ENCODE measurements at regions not wholly inside any gene's neighbourhood (a gene's known extent, or its start where the extent isn't known, plus 50 kb on each side); places are given as distances from the start of the nearest gene placed in this dataset.
A peak's percentile ranks its signal among the peaks of the same experiment; 100 is the strongest.

GRCh38 chr6:100176311-100176950, 182.4 kb upstream of the MCHR2 start:
- peaks cover 36% of the 10 kb centered on the region for H3K4me1 ChIP-seq (replicated peaks)
- no peaks in the 10 kb centered on the region for H3K27me3 ChIP-seq (replicated peaks)
- H3K36me3 ChIP-seq = no peaks in the 10 kb centered on the region
- DNase-seq (ENCODE audit: low read depth in 1 of 2, low spot score in 2 of 2) = peak in 1 of 2 experiments; percentile 47
- H3K4me3 ChIP-seq = no peak overlapping the region
- H3K9me3 ChIP-seq (replicated peaks) = no peaks in the 10 kb centered on the region
- H3K27ac ChIP-seq = peak overlapping the region; percentile 80

GRCh38 chr6:100175814-100176310, 181.8 kb upstream of the MCHR2 start:
- Histone ChIP-seq H3K27me3 (replicated peaks) (no peaks in the 10 kb centered on the region), H3K9me3 (replicated peaks) (no peaks in the 10 kb centered on the region), H3K27ac (peak overlapping the region; percentile 80), H3K4me3 (no peak overlapping the region), H3K36me3 (no peaks in the 10 kb centered on the region), H3K4me1 (replicated peaks) (peaks cover 36% of the 10 kb centered on the region)
- peak; percentile 76 to 95 for DNase-seq (ENCODE audit: low read depth in 1 of 2, low spot score in 2 of 2)

- Histone ChIP-seq H3K36me3 (no peaks in the 10 kb centered on the region), H3K4me3 (no peak overlapping the region), H3K27ac (no peak overlapping the region), H3K27me3 (replicated peaks) (no peaks in the 10 kb centered on the region), H3K4me1 (replicated peaks) (peaks cover 42% of the 10 kb centered on the region), H3K9me3 (replicated peaks) (no peaks in the 10 kb centered on the region)
- DNase-seq (ENCODE audit: low read depth in 1 of 2, low spot score in 2 of 2) = no peak
Measured at GRCh38 chr6:100173211-100173610, 179.2 kb upstream of the MCHR2 start.

GRCh38 chr6:100172322-100172713, 178.3 kb upstream of the MCHR2 start:
- DNase-seq (ENCODE audit: low read depth in 1 of 2, low spot score in 2 of 2) = no peak
- Histone ChIP-seq H3K36me3 (no peaks in the 10 kb centered on the region), H3K4me1 (replicated peaks) (peaks cover 35% of the 10 kb centered on the region), H3K27ac (no peak overlapping the region), H3K27me3 (replicated peaks) (no peaks in the 10 kb centered on the region), H3K9me3 (replicated peaks) (no peaks in the 10 kb centered on the region), H3K4me3 (no peak overlapping the region)

- Histone ChIP-seq H3K27ac (no peak overlapping the region), H3K9me3 (replicated peaks) (no peaks in the 10 kb centered on the region), H3K27me3 (replicated peaks) (no peaks in the 10 kb centered on the region), H3K4me1 (replicated peaks) (peaks cover 29% of the 10 kb centered on the region), H3K36me3 (no peaks in the 10 kb centered on the region), H3K4me3 (no peak overlapping the region)
- no peak for DNase-seq (ENCODE audit: low read depth in 1 of 2, low spot score in 2 of 2)
Measured at GRCh38 chr6:100171533-100172321, 177.7 kb upstream of the MCHR2 start.

- H3K4me3 ChIP-seq = no peak overlapping the region
- H3K27me3 ChIP-seq (replicated peaks) = no peaks in the 10 kb centered on the region
- H3K36me3 ChIP-seq = no peaks in the 10 kb centered on the region
- no peak for DNase-seq (ENCODE audit: low read depth in 1 of 2, low spot score in 2 of 2)
- no peak overlapping the region for H3K27ac ChIP-seq
- no peaks in the 10 kb centered on the region for H3K9me3 ChIP-seq (replicated peaks)
- H3K4me1 ChIP-seq (replicated peaks) = peaks cover 6% of the 10 kb centered on the region; the same call in 1 of the 2 replicates
Measured at GRCh38 chr6:100168148-100168547, 174.1 kb upstream of the MCHR2 start.

- no peak for DNase-seq (ENCODE audit: low read depth in 1 of 2, low spot score in 2 of 2)
- peaks cover 6% of the 10 kb centered on the region; the same call in 1 of the 2 replicates for H3K4me1 ChIP-seq (replicated peaks)
- no peak overlapping the region for H3K27ac ChIP-seq
Measured at GRCh38 chr6:100167585-100167984, 173.6 kb upstream of the MCHR2 start.

GRCh38 chr6:100166956-100167355, 172.9 kb upstream of the MCHR2 start:
- Histone ChIP-seq H3K9me3 (replicated peaks) (no peaks in the 10 kb centered on the region), H3K27ac (no peak overlapping the region), H3K36me3 (no peaks in the 10 kb centered on the region), H3K4me3 (no peak overlapping the region), H3K4me1 (replicated peaks) (peaks cover 6% of the 10 kb centered on the region; the same call in 1 of the 2 replicates), H3K27me3 (replicated peaks) (no peaks in the 10 kb centered on the region)
- DNase-seq (ENCODE audit: low read depth in 1 of 2, low spot score in 2 of 2) = no peak

More at GRCh38 chr6:100167585-100167984, 173.6 kb upstream of the MCHR2 start:
- no peak overlapping the region for H3K4me3 ChIP-seq
- no peaks in the 10 kb centered on the region for H3K36me3 ChIP-seq
- H3K27me3 ChIP-seq (replicated peaks) = no peaks in the 10 kb centered on the region
- H3K9me3 ChIP-seq (replicated peaks) = no peaks in the 10 kb centered on the region

GRCh38 chr6:100165442-100165841, 171.4 kb upstream of the MCHR2 start:
- no peak for DNase-seq (ENCODE audit: low read depth in 1 of 2, low spot score in 2 of 2)
- no peaks in the 10 kb centered on the region for H3K9me3 ChIP-seq (replicated peaks)
- H3K4me3 ChIP-seq = no peak overlapping the region
- H3K36me3 ChIP-seq = no peaks in the 10 kb centered on the region
- peaks cover 6% of the 10 kb centered on the region; the same call in 1 of the 2 replicates for H3K4me1 ChIP-seq (replicated peaks)
- H3K27me3 ChIP-seq (replicated peaks) = no peaks in the 10 kb centered on the region
- no peak overlapping the region for H3K27ac ChIP-seq

- Histone ChIP-seq H3K27ac (no peak overlapping the region), H3K36me3 (no peaks in the 10 kb centered on the region), H3K4me1 (replicated peaks) (no peaks in the 10 kb centered on the region), H3K27me3 (replicated peaks) (no peaks in the 10 kb centered on the region), H3K9me3 (replicated peaks) (no peaks in the 10 kb centered on the region), H3K4me3 (no peak overlapping the region)
- DNase-seq (ENCODE audit: low read depth in 1 of 2, low spot score in 2 of 2) = no peak
Measured at GRCh38 chr6:100163035-100163434, 169.0 kb upstream of the MCHR2 start.

GRCh38 chr6:100161782-100162365, 167.9 kb upstream of the MCHR2 start:
- no peak for DNase-seq (ENCODE audit: low read depth in 1 of 2, low spot score in 2 of 2)
- Histone ChIP-seq H3K4me3 (no peak overlapping the region), H3K27ac (no peak overlapping the region), H3K9me3 (replicated peaks) (no peaks in the 10 kb centered on the region), H3K36me3 (no peaks in the 10 kb centered on the region), H3K4me1 (replicated peaks) (no peaks in the 10 kb centered on the region), H3K27me3 (replicated peaks) (no peaks in the 10 kb centered on the region)

- H3K4me1 ChIP-seq (replicated peaks) = no peaks in the 10 kb centered on the region
- no peak for DNase-seq (ENCODE audit: low read depth in 1 of 2, low spot score in 2 of 2)
Measured at GRCh38 chr6:100160930-100161329, 166.9 kb upstream of the MCHR2 start.

GRCh38 chr6:100155141-100155540, 161.1 kb upstream of the MCHR2 start:
- no peak overlapping the region for H3K27ac ChIP-seq
- no peak for DNase-seq (ENCODE audit: low read depth in 1 of 2, low spot score in 2 of 2)
- no peaks in the 10 kb centered on the region for H3K27me3 ChIP-seq (replicated peaks)
- no peaks in the 10 kb centered on the region for H3K9me3 ChIP-seq (replicated peaks)
- H3K36me3 ChIP-seq = no peaks in the 10 kb centered on the region
- no peaks in the 10 kb centered on the region for H3K4me1 ChIP-seq (replicated peaks)
- H3K4me3 ChIP-seq = no peak overlapping the region

More at GRCh38 chr6:100160930-100161329, 166.9 kb upstream of the MCHR2 start:
- Histone ChIP-seq H3K27me3 (replicated peaks) (no peaks in the 10 kb centered on the region), H3K36me3 (no peaks in the 10 kb centered on the region), H3K9me3 (replicated peaks) (no peaks in the 10 kb centered on the region), H3K4me3 (no peak overlapping the region), H3K27ac (no peak overlapping the region)
